ENCODE measurements at regions not wholly inside any gene's neighbourhood (a gene's known extent, or its start where the extent isn't known, plus 50 kb on each side); places are given as distances from the start of the nearest gene placed in this dataset.
A peak's percentile ranks its signal among the peaks of the same experiment; 100 is the strongest.
"Not testable (repeated sequence)": the region's sequence is repeated elsewhere in the genome, so short reads cannot be mapped to it uniquely, and the experiment has no call there.

- no peak for DNase-seq
- intact Hi-C loops (cut with DNase I) = no loop called here
These were observed 116.6 kb upstream of the FRMPD4 start for GRCh38 chrX:12021698-12022097.

GRCh38 chrX:12026481-12026880 is 111.8 kb upstream of the FRMPD4 start:
- intact Hi-C loops (cut with DNase I) = no loop called here
- DNase-seq = no peak

GRCh38 chrX:12032082-12032481 is 106.2 kb upstream of the FRMPD4 start:
- no peak for DNase-seq
- intact Hi-C loops (cut with DNase I) = no loop called here

GRCh38 chrX:12034741-12035140 is 103.5 kb upstream of the FRMPD4 start:
- DNase-seq = peak in 7 of 42 donors; percentile 7 to 40 (median 9)

GRCh38 chrX:12042615-12043014 is 95.7 kb upstream of the FRMPD4 start:
- intact Hi-C loops (cut with DNase I) = no loop called here
- no peak for DNase-seq

More at GRCh38 chrX:12034741-12035140, 103.5 kb upstream of the FRMPD4 start:
- intact Hi-C loops (cut with DNase I) = no loop called here

GRCh38 chrX:12052109-12052508 is 86.2 kb upstream of the FRMPD4 start:
- intact Hi-C loops (cut with DNase I) = no loop called here
- no peak for DNase-seq

GRCh38 chrX:12058087-12058486 is 80.2 kb upstream of the FRMPD4 start:
- intact Hi-C loops (cut with DNase I) = no loop called here

GRCh38 chrX:12060489-12061260 is 77.6 kb upstream of the FRMPD4 start:
- DNase-seq = no peak
- intact Hi-C loops (cut with DNase I) = no loop called here

More at GRCh38 chrX:12058087-12058486, 80.2 kb upstream of the FRMPD4 start:
- no peak for DNase-seq

- DNase-seq = peak in 4 of 42 donors; percentile 1 to 38 (median 24)
- intact Hi-C loops (cut with DNase I) = no loop called here
These were observed 73.0 kb upstream of the FRMPD4 start for GRCh38 chrX:12065251-12065650.

GRCh38 chrX:12076046-12076445 is 62.2 kb upstream of the FRMPD4 start:
- intact Hi-C loops (cut with DNase I) = no loop called here
- DNase-seq = peak in 1 of 42 donors; percentile 11

- DNase-seq = peak in 10 of 42 donors; percentile 2 to 41 (median 10)
- intact Hi-C loops (cut with DNase I) = no loop called here
These were observed 58.0 kb upstream of the FRMPD4 start for GRCh38 chrX:12080265-12080664.

GRCh38 chrX:12082959-12083358 is 55.3 kb upstream of the FRMPD4 start:
- DNase-seq; intact Hi-C loops (cut with DNase I): not testable (repeated sequence)

Data from head of caudate nucleus (tissue), 42 donors.